NCI-H2107 treated with DMSO at 0.1 percent for 48 hours (cell line): ENCODE measurements at regions not wholly inside any gene's neighbourhood (a gene's known extent, or its start where the extent isn't known, plus 50 kb on each side); places are given as distances from the start of the nearest gene placed in this dataset.
"Not testable (repeated sequence)": the region's sequence is repeated elsewhere in the genome, so short reads cannot be mapped to it uniquely, and the experiment has no call there.

Experiments
- DNase-seq: peaks from one replicate; lab custom pipeline; 2025; ENCODE audit not compliant: unreplicated experiment; lab: John Stamatoyannopoulos, UW

DNA sequence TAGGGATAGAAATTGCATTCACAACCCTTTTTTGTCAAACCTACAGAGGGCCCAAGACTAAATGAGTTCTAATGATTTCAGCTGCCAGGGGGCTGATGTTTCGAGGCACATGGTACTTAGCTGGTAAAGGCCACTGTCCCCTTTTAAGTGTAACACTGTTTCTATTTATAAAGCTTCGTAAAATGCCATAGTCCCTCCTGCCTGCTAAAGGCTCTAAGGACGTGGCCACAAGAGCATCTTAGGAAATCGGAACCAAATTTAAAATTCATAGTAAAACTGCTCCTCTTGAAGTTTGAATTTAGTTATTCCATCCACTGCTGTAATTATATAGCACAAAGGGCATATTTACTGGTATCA lies 170.3 kb upstream of the WWC1 start:
- DNase-seq = no peak

GRCh38 chr5:168123631-168124528 lies 167.6 kb upstream of the WWC1 start:
- no peak for DNase-seq

GRCh38 chr5:168125445-168126199 lies 165.8 kb upstream of the WWC1 start:
- DNase-seq = no peak

DNA sequence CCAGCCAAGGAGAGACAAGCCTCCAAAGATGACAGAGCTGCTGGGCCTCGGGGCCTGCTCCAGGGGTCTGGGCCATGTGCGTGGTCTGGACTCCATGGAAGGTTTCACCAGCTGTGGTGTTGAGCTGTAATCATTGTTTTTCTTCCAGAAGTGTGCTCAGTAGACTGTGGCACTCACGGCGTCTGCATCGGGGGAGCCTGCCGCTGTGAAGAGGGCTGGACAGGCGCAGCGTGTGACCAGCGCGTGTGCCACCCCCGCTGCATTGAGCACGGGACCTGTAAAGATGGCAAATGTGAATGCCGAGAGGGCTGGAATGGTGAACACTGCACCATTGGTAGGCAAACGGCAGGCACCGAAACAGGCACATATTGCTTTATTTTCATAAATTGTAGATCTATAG lies 164.8 kb upstream of the WWC1 start:
- DNase-seq = no peak

DNA sequence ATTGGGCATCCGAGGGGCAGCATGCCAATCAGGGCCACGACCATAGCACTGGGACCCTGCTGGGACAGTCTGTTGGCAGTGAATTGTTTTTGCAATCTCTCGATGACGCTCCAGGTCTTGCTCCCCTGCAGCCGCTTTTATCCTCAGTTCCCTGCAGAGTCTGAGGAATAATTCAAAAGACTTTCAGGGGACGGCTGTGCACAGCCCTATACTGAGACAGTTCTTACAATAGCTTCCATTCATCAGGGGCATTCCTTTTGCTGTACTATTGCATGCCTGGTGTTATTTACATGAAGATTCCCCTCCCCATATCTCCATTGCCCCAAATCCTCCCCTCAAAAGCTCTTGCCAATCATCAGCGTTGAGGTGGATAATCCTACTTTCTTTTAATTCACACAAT lies 163.3 kb upstream of the WWC1 start:
- no peak for DNase-seq

DNA sequence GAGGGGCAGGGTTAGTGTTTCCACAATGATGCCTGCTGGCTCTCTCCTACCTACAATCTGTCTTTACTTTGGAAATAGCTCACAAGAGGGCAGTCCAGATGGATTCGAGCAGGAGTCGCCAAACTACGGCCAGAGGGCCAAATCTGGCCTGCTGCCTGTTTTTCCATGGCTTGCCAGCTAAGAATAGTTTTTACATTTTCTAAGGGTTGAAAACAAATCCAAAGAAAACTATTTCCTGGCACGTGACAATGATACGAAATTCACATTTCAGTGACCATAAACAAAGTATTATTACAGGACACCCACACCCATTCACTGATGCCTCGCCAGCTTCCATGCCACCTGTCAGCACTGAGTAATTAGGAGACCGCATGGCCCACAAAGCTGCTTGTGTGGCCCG lies 162.9 kb upstream of the WWC1 start:
- DNase-seq = no peak

DNA sequence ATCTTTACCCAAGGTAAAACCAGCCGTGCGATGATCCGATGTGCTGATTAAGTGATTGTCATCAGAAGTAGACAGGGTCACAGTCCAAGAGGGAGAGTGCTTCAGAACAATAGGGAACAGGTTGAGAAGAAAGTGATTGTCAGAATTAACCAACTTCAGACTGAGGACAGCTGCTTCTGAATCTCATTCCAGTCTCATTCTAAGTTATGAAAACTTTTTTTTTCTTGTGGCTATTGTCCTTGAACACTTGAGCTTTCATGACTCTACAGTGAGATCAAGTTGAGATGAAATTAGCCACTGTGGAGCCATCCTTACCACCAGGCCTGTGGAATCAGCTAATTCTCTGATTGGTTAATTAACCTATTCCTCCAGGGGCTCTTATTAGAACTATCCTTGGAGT lies 159.9 kb upstream of the WWC1 start:
- DNase-seq = no peak

GRCh38 chr5:168132241-168132641 lies 159.2 kb upstream of the WWC1 start:
- DNase-seq = no peak

DNA sequence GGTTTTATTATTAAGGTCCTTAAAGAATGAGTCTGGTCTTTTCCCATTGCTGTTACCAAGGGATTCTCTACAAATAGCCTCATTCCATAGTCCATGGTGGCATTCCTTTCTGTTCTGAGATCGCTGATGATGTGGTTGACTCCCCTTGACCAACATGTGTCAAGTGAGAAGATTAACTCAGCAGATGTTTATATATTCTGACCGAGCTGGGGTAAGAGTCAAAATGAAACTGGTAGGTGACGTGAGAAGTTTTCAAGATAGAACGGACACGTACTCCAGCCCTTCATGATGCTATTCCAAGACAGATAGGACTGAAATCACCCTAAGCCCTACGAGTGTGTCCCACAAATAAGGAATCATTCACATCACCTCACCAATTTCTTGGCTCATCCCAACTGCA lies 155.5 kb upstream of the WWC1 start:
- no peak for DNase-seq

GRCh38 chr5:168136340-168136739 lies 155.1 kb upstream of the WWC1 start:
- no peak for DNase-seq

- no peak for DNase-seq
These were observed 154.2 kb upstream of the WWC1 start for GRCh38 chr5:168137265-168137664.

GRCh38 chr5:168140241-168140640 lies 151.2 kb upstream of the WWC1 start:
- DNase-seq = no peak

GRCh38 chr5:168142402-168142801 lies 149.0 kb upstream of the WWC1 start:
- no peak for DNase-seq

DNA sequence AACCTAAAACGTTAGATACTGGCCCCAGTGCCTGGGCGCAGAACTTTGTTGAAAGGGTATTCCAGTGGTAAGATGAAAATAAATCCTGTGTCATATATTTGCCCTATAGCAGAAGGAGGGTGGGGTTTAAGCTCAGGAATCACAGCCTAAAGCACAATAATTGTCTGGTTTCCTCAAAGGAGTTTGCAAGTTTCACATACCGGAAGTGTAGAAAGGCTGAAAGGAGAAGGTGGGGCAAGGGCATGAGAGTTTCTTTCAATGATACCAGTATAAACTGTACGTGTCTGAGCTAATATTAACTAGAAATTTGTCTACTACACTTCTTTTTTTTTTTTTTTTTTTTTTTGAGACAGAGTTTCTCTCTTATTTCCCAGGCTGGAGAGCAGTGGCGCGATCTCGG lies 147.9 kb upstream of the WWC1 start:
- DNase-seq = not testable (repeated sequence)

DNA sequence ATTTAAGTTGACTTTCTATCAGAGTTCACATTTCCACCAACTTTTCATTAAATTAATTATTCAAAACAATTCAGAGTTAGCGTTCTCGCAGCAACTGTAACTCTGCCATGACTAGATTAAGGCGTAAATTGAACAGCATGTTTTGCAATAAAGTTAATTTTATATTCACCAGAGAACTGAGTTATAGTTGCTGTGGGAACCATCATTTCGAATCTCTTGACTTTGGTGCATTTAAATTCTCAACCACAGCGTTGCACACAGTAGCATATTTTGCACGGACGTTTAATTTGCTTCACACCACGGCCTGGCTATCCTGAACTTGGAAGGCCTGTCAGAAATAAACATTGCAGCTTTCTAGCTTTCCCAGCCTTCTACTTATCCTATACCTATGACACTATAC lies 144.3 kb upstream of the WWC1 start:
- no peak for DNase-seq

GRCh38 chr5:168147568-168148360 lies 143.7 kb upstream of the WWC1 start:
- no peak for DNase-seq

DNA sequence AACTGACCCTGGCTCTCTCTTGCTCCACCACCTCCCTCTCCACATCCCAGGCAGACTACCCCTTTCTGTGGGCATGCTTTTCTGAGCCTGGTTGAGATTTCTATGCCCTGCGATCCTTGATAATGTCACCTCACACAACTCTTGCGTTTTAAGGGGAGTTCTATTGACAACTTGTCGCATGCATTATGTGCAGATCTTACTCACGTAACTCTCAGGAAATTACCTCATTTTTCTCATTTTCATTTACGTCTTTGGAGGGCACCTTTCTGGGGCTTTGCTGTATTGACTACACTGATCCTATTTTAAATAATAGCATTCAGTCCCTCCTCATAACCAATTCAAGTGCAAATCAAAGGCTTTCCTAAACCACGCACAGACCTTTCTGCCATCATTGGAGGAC lies 140.4 kb upstream of the WWC1 start:
- DNase-seq = no peak

DNA sequence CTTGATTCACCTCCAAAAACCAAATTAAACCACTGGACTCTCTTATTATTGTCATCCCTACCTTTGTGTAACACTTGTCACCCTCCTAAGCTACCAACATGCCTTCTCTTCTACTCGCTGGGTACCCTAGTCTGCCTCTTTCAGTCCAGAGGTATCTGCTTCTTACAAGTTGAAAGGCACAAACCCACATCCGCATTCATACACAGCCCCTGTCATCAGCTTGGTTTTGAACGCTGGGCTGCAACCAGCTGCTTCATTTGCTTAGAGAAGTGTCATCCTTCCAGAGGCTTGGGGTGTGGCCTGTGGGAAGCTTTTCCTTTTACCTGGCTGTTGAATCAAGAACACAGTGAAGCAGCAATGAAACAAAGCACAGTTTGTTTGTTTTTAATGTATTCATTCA lies 138.8 kb upstream of the WWC1 start:
- DNase-seq = no peak

GRCh38 chr5:168153263-168153875 lies 138.1 kb upstream of the WWC1 start:
- no peak for DNase-seq

GRCh38 chr5:168153876-168154270 lies 137.6 kb upstream of the WWC1 start:
- no peak for DNase-seq

GRCh38 chr5:168155585-168155984 lies 135.9 kb upstream of the WWC1 start:
- DNase-seq = no peak
